ENCODE measurements at regions not wholly inside any gene's neighbourhood (a gene's known extent, or its start where the extent isn't known, plus 50 kb on each side); places are given as distances from the start of the nearest gene placed in this dataset.

DNA sequence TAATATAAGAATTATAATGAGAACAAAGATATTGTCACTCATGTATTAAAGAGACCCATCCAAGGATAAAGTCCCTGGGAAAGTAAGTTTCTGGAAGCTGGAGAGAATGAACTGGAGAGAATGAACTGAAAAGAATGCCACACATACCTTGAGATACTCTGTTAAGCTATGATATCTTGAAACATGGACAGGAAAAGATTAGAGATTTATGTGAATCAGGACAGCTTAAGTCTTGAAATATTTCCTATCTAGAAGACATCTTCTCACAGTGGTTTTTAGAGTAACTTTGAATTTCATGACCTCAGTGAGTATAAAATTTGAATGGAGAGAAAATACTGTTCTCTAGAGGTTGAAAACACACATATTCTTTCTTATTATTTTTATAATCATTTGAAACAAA lies 201.3 kb upstream of the HMCN1 start:
- no peak for TF ChIP-seq CTCF (IDR thresholded peaks at IDR 0.05; ENCODE audit: insufficient read depth, low read length)
- no peak for TF ChIP-seq GABPA (IDR thresholded peaks at IDR 0.05; ENCODE audit: low read depth)
- TF ChIP-seq POLR2AphosphoS5 (IDR thresholded peaks at IDR 0.05; ENCODE audit: low read depth) = no peak

Data from HL-60 (cell line).